CD4-positive, alpha-beta memory T cell (primary cell): ENCODE measurements at regions not wholly inside any gene's neighbourhood (a gene's known extent, or its start where the extent isn't known, plus 50 kb on each side); places are given as distances from the start of the nearest gene placed in this dataset.

Source experiments
- CTCF ChIA-PET: fragments of 350-600 bp; sonication (Branson Sonifier 250); formaldehyde crosslinking; loops from one replicate; lab custom pipeline; 2021; ENCODE audit warnings: inconsistent platforms; ENCODE audit not compliant: partially characterized antibody; lab: Charles Lee
- POLR2A ChIA-PET: fragments of 350-600 bp; sonication (Branson Sonifier 250); formaldehyde crosslinking; loops from one replicate; lab custom pipeline; 2021; ENCODE audit not compliant: partially characterized antibody; lab: Charles Lee
- DNase-seq, 5 donors: peaks; one replicate each; pipeline versions ENCODE4 v3.0.0 to v3.0.0-alpha.2; 2020 to 2022; ENCODE audit warnings: mixed read lengths in 1 of 5
- H3K27ac ChIP-seq: one replicate; pipeline ENCODE4 v1.7.0; 2013; ENCODE audit warnings: low read depth, low read length
- H3K27me3 ChIP-seq: 2 replicates; pipeline ENCODE4 v1.7.0; 2013; ENCODE audit warnings: mild to moderate bottlenecking, low read length, moderate library complexity; ENCODE audit not compliant: insufficient read depth
- H3K36me3 ChIP-seq: 2 replicates; pipeline ENCODE4 v1.7.0; 2013; ENCODE audit warnings: mild to moderate bottlenecking, low read length, moderate library complexity; ENCODE audit not compliant: insufficient read depth
- H3K4me1 ChIP-seq: 2 replicates; pipeline ENCODE4 v1.7.0; 2013; ENCODE audit warnings: mild to moderate bottlenecking, low read length, moderate library complexity; ENCODE audit not compliant: insufficient read depth
- H3K4me3 ChIP-seq, 2 donors: one replicate each; pipeline ENCODE4 v1.7.0; 2013; ENCODE audit warnings: low read length in 2 of 2, mild to moderate bottlenecking in 1 of 2
- H3K9me3 ChIP-seq, 2 donors: one replicate each; pipeline ENCODE4 v1.7.0; 2013; ENCODE audit warnings: low read length in 2 of 2, control low read depth in 1 of 2; ENCODE audit not compliant: control insufficient read depth in 1 of 2
- H3K27ac Mint-ChIP-seq, 7 donors: one replicate each; pipeline ENCODE4 v1.8.0; 2020 to 2021; ENCODE audit warnings: mixed read lengths in 7 of 7, mild to moderate bottlenecking in 6 of 7, inconsistent platforms in 3 of 7, moderate library complexity in 3 of 7
- H3K27me3 Mint-ChIP-seq, 2 donors: one replicate each; pipeline ENCODE4 v1.8.0; 2020 to 2021; ENCODE audit warnings: mixed read lengths in 2 of 2
- H3K36me3 Mint-ChIP-seq, 2 donors: one replicate each; pipeline ENCODE4 v1.8.0; 2020 to 2021; ENCODE audit warnings: mixed read lengths in 2 of 2, inconsistent platforms in 1 of 2, mild to moderate bottlenecking in 1 of 2
- H3K4me1 Mint-ChIP-seq, 4 donors: one replicate each; pipeline ENCODE4 v1.8.0; 2020 to 2021; ENCODE audit warnings: mixed read lengths in 4 of 4, mild to moderate bottlenecking in 1 of 4
- H3K4me3 Mint-ChIP-seq, 8 donors: one replicate each; pipeline ENCODE4 v1.8.0; 2020 to 2021; ENCODE audit warnings: mixed read lengths in 8 of 8, mild to moderate bottlenecking in 7 of 8, moderate library complexity in 6 of 8, inconsistent platforms in 3 of 8
- H3K9me3 Mint-ChIP-seq, 8 donors: one replicate each; pipeline ENCODE4 v1.8.0; 2020 to 2021; ENCODE audit warnings: mixed read lengths in 8 of 8, mild to moderate bottlenecking in 5 of 8, inconsistent platforms in 3 of 8, moderate library complexity in 1 of 8
- intact Hi-C: fragments of 100-400 bp; cut with micrococcal nuclease; formaldehyde crosslinking; loops from one replicate; pipeline ENCODE4 v1.15.1; 2023

GRCh38 chr1:118247593-118247992 is 62.6 kb upstream of the SPAG17 start:
- Mint-ChIP-seq H3K36me3 (no peaks in the 10 kb centered on the region), H3K4me1 (no peaks in the 10 kb centered on the region), H3K9me3 (peaks cover 0 to 6% (median 0%) of the 10 kb centered on the region in 8 donors), H3K27ac (no peak overlapping the region), H3K27me3 (peaks cover 0 to 1% of the 10 kb centered on the region in 2 donors), H3K4me3 (no peak overlapping the region)
- no peaks in the 10 kb centered on the region for H3K9me3 ChIP-seq
- no peaks in the 10 kb centered on the region for H3K27me3 ChIP-seq
- CTCF ChIA-PET = no interaction called here
- H3K36me3 ChIP-seq = no peaks in the 10 kb centered on the region
- H3K4me1 ChIP-seq = no peaks in the 10 kb centered on the region
- POLR2A ChIA-PET = no interaction called here
- no peak for DNase-seq
- H3K4me3 ChIP-seq = no peak overlapping the region
- H3K27ac ChIP-seq = no peak overlapping the region
- intact Hi-C loops = no loop called here

- peaks cover 0 to 6% (median 0%) of the 10 kb centered on the region in 8 donors for H3K9me3 Mint-ChIP-seq
- no peak for DNase-seq
- Histone ChIP-seq H3K27ac (no peak overlapping the region), H3K4me3 (no peak overlapping the region), H3K9me3 (no peaks in the 10 kb centered on the region), H3K36me3 (no peaks in the 10 kb centered on the region), H3K27me3 (no peaks in the 10 kb centered on the region), H3K4me1 (no peaks in the 10 kb centered on the region)
- no peak overlapping the region for H3K4me3 Mint-ChIP-seq
- ChIA-PET CTCF (no interaction called here), POLR2A (no interaction called here)
- no peak overlapping the region for H3K27ac Mint-ChIP-seq
- H3K36me3 Mint-ChIP-seq = no peaks in the 10 kb centered on the region
- intact Hi-C loops = no loop called here
- no peaks in the 10 kb centered on the region for H3K27me3 Mint-ChIP-seq
- no peaks in the 10 kb centered on the region for H3K4me1 Mint-ChIP-seq
Observed at GRCh38 chr1:118246646-118247045, 61.6 kb upstream of the SPAG17 start.

DNA sequence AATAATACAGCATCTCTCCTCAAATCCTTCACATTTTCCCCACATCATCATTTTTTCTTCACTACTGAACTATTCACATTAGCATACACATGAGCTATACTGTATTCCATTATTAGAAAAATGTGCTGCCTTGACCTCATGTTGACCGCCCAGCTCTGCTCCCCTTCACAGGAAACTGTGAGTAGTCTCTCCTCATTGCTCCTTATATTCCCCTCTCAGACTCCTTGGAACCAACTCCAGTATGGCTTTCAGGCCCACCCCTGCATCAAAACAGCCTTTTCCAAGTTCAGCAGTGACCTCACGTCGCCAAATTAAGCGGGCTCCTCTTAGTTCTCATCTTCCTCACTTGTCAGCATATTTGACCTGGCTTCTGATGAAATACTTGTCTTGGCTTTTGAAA is 59.2 kb upstream of the SPAG17 start:
- no peaks in the 10 kb centered on the region for H3K36me3 Mint-ChIP-seq
- Histone ChIP-seq H3K27me3 (no peaks in the 10 kb centered on the region), H3K27ac (no peak overlapping the region), H3K9me3 (no peaks in the 10 kb centered on the region), H3K4me1 (no peaks in the 10 kb centered on the region), H3K4me3 (no peak overlapping the region), H3K36me3 (no peaks in the 10 kb centered on the region)
- H3K27me3 Mint-ChIP-seq = no peaks in the 10 kb centered on the region
- no peaks in the 10 kb centered on the region for H3K4me1 Mint-ChIP-seq
- H3K4me3 Mint-ChIP-seq = no peak overlapping the region
- ChIA-PET CTCF (no interaction called here), POLR2A (no interaction called here)
- H3K9me3 Mint-ChIP-seq = peaks cover 0 to 10% (median 5%) of the 10 kb centered on the region in 8 donors
- intact Hi-C loops = no loop called here
- no peak for DNase-seq
- H3K27ac Mint-ChIP-seq = no peak overlapping the region

DNA sequence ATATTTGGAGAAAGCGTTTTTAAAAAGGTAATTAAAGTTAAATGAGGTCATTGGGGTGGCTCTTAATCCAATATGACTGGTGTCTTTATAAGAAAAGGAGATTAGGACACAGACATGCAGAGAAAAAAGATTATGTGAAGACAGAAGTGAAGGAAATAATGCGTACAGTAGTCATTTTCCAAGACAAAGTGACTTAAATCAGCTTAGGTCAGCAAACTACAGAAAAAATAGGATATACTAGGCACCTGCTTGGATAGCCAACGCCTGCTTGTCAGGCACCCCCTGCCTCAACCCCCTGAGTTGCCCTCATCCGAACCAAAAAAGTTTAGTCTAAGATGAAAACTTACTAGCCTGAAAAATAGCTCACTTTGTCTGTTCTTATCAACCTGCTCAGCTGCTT is 58.2 kb upstream of the SPAG17 start:
- no peak overlapping the region for H3K4me3 Mint-ChIP-seq

More for the DNA sequence above, 58.2 kb upstream of the SPAG17 start:
- Histone ChIP-seq H3K4me3 (no peak overlapping the region), H3K36me3 (no peaks in the 10 kb centered on the region), H3K27me3 (no peaks in the 10 kb centered on the region), H3K9me3 (no peaks in the 10 kb centered on the region), H3K27ac (no peak overlapping the region), H3K4me1 (no peaks in the 10 kb centered on the region)
- POLR2A ChIA-PET = no interaction called here
- Mint-ChIP-seq H3K4me1 (no peaks in the 10 kb centered on the region), H3K27ac (no peak overlapping the region), H3K27me3 (no peaks in the 10 kb centered on the region), H3K9me3 (peaks cover 0 to 14% (median 5%) of the 10 kb centered on the region in 8 donors), H3K36me3 (no peaks in the 10 kb centered on the region)
- CTCF ChIA-PET = no interaction called here
- DNase-seq = no peak
- intact Hi-C loops = no loop called here
